ENCODE measurements at regions not wholly inside any gene's neighbourhood (a gene's known extent, or its start where the extent isn't known, plus 50 kb on each side); places are given as distances from the start of the nearest gene placed in this dataset.

- no peak for TF ChIP-seq POLR2AphosphoS5 (IDR thresholded peaks at IDR 0.05)
- TF ChIP-seq CTCF (IDR thresholded peaks at IDR 0.05), result no peak
- TF ChIP-seq EP300 (IDR thresholded peaks at IDR 0.05), result no peak
- TF ChIP-seq POLR2A (IDR thresholded peaks at IDR 0.05), result no peak
Measured at GRCh38 chr12:30200864-30201263, 417.1 kb upstream of the TMTC1 start.

Measured in gastroesophageal sphincter (tissue), 3 donors.